ENCODE measurements at regions not wholly inside any gene's neighbourhood (a gene's known extent, or its start where the extent isn't known, plus 50 kb on each side); places are given as distances from the start of the nearest gene placed in this dataset.

DNA sequence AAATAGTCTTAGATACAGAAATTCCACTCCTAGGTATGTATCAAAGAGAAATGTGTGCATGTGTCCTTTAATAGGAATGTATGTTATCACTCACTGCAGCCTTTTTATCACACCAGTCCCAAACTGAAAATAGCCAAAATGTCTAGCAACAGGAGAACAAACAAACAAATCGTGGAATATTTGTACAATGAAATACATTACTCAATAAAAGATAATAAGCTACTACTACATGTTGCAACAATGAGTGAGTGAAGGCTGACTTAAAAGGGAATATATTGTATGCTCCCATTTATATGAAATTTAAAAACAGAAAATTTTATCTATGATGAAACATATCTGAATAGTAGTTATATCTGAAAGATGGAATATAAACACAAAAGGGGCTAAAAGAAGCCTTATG, 212.1 kb upstream of the PLD5 start (continued):
- TF ChIP-seq, protein P1, sequence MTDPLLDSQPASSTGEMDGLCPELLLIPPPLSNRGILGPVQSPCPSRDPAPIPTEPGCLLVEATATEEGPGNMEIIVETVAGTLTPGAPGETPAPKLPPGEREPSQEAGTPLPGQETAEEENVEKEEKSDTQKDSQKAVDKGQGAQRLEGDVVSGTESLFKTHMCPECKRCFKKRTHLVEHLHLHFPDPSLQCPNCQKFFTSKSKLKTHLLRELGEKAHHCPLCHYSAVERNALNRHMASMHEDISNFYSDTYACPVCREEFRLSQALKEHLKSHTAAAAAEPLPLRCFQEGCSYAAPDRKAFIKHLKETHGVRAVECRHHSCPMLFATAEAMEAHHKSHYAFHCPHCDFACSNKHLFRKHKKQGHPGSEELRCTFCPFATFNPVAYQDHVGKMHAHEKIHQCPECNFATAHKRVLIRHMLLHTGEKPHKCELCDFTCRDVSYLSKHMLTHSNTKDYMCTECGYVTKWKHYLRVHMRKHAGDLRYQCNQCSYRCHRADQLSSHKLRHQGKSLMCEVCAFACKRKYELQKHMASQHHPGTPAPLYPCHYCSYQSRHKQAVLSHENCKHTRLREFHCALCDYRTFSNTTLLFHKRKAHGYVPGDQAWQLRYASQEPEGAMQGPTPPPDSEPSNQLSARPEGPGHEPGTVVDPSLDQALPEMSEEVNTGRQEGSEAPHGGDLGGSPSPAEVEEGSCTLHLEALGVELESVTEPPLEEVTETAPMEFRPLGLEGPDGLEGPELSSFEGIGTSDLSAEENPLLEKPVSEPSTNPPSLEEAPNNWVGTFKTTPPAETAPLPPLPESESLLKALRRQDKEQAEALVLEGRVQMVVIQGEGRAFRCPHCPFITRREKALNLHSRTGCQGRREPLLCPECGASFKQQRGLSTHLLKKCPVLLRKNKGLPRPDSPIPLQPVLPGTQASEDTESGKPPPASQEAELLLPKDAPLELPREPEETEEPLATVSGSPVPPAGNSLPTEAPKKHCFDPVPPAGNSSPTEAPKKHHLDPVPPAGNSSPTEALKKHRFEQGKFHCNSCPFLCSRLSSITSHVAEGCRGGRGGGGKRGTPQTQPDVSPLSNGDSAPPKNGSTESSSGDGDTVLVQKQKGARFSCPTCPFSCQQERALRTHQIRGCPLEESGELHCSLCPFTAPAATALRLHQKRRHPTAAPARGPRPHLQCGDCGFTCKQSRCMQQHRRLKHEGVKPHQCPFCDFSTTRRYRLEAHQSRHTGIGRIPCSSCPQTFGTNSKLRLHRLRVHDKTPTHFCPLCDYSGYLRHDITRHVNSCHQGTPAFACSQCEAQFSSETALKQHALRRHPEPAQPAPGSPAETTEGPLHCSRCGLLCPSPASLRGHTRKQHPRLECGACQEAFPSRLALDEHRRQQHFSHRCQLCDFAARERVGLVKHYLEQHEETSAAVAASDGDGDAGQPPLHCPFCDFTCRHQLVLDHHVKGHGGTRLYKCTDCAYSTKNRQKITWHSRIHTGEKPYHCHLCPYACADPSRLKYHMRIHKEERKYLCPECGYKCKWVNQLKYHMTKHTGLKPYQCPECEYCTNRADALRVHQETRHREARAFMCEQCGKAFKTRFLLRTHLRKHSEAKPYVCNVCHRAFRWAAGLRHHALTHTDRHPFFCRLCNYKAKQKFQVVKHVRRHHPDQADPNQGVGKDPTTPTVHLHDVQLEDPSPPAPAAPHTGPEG (CRISPR knock-in tag; IDR thresholded peaks at IDR 0.05): no peak
- TF ChIP-seq, protein P2, sequence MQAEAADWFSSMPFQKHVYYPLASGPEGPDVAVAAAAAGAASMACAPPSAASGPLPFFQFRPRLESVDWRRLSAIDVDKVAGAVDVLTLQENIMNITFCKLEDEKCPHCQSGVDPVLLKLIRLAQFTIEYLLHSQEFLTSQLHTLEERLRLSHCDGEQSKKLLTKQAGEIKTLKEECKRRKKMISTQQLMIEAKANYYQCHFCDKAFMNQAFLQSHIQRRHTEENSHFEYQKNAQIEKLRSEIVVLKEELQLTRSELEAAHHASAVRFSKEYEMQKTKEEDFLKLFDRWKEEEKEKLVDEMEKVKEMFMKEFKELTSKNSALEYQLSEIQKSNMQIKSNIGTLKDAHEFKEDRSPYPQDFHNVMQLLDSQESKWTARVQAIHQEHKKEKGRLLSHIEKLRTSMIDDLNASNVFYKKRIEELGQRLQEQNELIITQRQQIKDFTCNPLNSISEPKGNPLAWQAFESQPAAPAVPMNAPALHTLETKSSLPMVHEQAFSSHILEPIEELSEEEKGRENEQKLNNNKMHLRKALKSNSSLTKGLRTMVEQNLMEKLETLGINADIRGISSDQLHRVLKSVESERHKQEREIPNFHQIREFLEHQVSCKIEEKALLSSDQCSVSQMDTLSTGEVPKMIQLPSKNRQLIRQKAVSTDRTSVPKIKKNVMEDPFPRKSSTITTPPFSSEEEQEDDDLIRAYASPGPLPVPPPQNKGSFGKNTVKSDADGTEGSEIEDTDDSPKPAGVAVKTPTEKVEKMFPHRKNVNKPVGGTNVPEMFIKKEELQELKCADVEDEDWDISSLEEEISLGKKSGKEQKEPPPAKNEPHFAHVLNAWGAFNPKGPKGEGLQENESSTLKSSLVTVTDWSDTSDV (CRISPR knock-in tag; IDR thresholded peaks at IDR 0.05): no peak
- TF ChIP-seq ZSCAN12 (CRISPR knock-in tag; IDR thresholded peaks at IDR 0.05) (no peak), CBX5 (CRISPR knock-in tag; IDR thresholded peaks at IDR 0.05; ENCODE audit: borderline replicate concordance) (no peak), MIXL1 (CRISPR knock-in tag; IDR thresholded peaks at IDR 0.05) (no peak), SALL2 (CRISPR knock-in tag; IDR thresholded peaks at IDR 0.05) (no peak), MED13 (CRISPR knock-in tag; IDR thresholded peaks at IDR 0.05) (no peak), ZNF564 (CRISPR knock-in tag; IDR thresholded peaks at IDR 0.05) (no peak), RELA (CRISPR knock-in tag; IDR thresholded peaks at IDR 0.05) (no peak), SRSF4 (IDR thresholded peaks at IDR 0.05; ENCODE audit: low read depth, low read length, poor library complexity, severe bottlenecking) (no peak), NCOA1 (CRISPR knock-in tag; IDR thresholded peaks at IDR 0.05) (no peak)
- TF ChIP-seq, protein P3, sequence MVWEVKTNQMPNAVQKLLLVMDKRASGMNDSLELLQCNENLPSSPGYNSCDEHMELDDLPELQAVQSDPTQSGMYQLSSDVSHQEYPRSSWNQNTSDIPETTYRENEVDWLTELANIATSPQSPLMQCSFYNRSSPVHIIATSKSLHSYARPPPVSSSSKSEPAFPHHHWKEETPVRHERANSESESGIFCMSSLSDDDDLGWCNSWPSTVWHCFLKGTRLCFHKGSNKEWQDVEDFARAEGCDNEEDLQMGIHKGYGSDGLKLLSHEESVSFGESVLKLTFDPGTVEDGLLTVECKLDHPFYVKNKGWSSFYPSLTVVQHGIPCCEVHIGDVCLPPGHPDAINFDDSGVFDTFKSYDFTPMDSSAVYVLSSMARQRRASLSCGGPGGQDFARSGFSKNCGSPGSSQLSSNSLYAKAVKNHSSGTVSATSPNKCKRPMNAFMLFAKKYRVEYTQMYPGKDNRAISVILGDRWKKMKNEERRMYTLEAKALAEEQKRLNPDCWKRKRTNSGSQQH (CRISPR knock-in tag; IDR thresholded peaks at IDR 0.05; ENCODE audit: low read depth): no peak
- TF ChIP-seq, protein P4, sequence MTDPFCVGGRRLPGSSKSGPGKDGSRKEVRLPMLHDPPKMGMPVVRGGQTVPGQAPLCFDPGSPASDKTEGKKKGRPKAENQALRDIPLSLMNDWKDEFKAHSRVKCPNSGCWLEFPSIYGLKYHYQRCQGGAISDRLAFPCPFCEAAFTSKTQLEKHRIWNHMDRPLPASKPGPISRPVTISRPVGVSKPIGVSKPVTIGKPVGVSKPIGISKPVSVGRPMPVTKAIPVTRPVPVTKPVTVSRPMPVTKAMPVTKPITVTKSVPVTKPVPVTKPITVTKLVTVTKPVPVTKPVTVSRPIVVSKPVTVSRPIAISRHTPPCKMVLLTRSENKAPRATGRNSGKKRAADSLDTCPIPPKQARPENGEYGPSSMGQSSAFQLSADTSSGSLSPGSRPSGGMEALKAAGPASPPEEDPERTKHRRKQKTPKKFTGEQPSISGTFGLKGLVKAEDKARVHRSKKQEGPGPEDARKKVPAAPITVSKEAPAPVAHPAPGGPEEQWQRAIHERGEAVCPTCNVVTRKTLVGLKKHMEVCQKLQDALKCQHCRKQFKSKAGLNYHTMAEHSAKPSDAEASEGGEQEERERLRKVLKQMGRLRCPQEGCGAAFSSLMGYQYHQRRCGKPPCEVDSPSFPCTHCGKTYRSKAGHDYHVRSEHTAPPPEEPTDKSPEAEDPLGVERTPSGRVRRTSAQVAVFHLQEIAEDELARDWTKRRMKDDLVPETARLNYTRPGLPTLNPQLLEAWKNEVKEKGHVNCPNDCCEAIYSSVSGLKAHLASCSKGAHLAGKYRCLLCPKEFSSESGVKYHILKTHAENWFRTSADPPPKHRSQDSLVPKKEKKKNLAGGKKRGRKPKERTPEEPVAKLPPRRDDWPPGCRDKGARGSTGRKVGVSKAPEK (CRISPR knock-in tag; IDR thresholded peaks at IDR 0.05; ENCODE audit: borderline replicate concordance): no peak
- TF ChIP-seq, protein P5, sequence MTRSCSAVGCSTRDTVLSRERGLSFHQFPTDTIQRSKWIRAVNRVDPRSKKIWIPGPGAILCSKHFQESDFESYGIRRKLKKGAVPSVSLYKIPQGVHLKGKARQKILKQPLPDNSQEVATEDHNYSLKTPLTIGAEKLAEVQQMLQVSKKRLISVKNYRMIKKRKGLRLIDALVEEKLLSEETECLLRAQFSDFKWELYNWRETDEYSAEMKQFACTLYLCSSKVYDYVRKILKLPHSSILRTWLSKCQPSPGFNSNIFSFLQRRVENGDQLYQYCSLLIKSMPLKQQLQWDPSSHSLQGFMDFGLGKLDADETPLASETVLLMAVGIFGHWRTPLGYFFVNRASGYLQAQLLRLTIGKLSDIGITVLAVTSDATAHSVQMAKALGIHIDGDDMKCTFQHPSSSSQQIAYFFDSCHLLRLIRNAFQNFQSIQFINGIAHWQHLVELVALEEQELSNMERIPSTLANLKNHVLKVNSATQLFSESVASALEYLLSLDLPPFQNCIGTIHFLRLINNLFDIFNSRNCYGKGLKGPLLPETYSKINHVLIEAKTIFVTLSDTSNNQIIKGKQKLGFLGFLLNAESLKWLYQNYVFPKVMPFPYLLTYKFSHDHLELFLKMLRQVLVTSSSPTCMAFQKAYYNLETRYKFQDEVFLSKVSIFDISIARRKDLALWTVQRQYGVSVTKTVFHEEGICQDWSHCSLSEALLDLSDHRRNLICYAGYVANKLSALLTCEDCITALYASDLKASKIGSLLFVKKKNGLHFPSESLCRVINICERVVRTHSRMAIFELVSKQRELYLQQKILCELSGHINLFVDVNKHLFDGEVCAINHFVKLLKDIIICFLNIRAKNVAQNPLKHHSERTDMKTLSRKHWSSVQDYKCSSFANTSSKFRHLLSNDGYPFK (CRISPR knock-in tag; IDR thresholded peaks at IDR 0.05; ENCODE audit: borderline replicate concordance): no peak
